ENCODE measurements at regions not wholly inside any gene's neighbourhood (a gene's known extent, or its start where the extent isn't known, plus 50 kb on each side); places are given as distances from the start of the nearest gene placed in this dataset.

DNA sequence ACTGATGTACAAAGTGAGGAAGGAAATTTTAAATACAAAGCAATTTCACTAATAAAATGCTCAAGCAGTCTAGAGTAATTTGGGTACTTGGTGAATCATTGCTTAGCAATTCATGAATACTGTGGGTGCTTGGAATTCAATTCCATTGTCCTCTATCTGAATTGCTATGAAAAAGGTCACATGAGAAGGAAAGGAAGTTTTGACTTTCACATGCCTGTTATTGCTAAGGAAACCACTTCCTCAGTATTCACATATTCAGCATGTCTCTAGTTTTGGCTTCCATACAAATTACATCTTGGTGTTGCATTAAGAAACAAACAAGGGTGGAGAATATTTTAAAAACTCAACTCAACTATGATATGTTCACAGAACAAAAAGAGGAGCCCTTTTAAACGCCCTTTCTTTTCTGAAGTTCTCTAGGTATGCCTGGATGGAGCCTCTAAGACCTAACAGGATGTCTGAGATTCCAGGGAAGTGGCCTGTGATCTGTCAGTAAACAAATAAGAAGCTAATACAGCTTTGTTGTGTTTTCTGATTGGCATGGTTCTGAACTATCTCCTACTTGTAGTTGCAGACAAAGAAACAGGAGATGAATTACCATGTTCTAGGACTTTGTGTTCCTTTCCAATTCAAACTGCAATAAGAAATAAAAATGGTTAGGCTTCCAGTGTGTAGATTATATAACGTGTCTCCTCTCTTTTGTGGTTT, 190.4 kb downstream of the OGFRL1 start:
- DNase-seq (ENCODE audit: low spot score) = no peak

DNA sequence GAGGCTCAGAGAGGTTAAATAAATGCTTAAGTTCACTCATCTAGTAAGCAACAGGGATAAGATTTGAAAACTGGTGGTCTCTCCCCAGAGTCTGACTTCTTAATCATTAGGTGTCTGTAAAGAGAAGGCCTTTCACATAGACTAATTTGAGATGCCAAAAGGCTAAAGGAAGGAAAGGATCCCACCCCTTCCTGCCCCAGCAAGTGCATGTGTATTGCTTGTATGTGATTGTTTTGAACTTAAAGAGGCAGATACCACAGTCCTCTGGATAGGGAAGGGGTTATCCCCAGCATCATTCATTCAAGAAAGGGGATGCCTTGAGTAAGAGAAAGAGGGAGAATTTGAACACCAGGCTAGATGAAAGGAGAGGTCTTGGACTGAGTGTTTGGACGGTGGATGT, 192.0 kb downstream of the OGFRL1 start:
- DNase-seq (ENCODE audit: low spot score) = no peak

DNA sequence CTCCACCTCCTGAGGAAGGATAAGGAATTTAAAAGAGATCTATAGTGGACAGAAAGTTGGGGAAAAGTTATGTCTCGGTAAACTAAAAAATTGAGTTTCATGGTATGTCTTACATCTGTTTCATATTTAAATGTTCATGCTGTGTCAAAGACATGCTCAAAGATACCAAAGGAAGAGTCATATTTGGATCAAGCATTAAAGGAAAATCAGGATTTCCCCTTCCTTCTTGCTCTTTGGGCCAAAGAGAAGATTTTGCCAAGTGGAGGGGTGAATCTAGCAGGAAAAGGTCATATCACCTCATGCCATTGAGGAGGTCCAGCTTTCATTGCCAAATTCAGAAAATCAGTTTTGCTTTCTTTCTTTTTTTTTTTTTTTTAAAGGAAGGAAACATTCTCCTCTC, 192.4 kb downstream of the OGFRL1 start:
- no peak for DNase-seq (ENCODE audit: low spot score)

DNA sequence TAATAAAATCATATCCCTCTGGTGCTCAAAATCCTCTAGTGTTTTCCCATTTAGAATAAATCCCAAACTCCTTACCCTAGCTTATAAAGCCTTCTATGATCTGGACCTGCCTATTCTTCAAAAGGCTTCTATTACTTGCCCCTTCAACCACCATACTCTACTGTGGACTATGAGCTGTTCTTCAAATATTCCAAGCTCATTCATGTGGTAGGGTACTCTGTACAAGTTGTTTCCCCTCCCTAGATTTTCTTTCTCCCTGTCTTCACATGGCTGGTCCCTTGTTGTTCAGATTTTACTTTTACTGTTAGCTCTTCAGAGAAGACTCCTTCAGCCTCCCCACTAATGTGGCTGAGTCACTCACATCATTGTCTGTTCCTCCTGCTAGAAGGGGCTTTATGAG, 193.2 kb downstream of the OGFRL1 start:
- no peak for DNase-seq (ENCODE audit: low spot score)

DNA sequence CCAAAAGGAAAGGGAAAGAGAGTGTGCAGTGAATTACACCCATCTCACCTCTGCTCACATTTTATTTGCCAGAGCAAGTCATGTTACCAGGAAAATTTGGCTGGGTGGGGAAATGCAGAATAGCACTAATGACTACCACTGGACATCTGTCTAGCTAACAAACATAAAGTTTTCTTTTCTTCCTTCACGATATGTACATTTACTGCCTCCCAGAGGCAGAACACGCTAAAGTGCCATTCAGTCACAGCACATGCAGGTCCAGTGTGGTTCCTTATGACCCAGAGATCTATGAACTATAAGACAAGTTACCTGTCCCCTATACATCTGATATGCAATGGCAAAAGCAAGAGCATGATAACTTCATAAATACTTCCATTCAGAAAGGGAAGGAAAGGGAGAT, 194.1 kb downstream of the OGFRL1 start:
- DNase-seq (ENCODE audit: low spot score) = no peak

DNA sequence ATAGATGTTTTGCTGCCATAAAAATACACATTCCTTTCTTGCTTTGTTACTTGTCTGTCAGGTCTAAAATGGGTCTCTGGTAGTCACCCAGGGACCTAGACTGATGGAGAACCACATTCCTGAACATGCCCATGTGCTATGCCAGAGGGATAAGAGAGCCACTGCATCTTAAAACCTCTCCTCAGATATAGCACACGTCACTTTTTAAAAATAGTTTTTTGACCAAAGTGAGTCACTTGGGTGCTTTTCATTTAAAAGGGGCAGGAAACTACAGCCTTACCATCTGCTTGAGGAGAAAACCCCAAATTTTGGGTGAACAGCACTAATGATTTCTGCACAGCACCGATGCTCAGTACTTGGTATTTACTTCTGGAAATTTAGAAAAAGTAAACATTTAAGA, 197.8 kb downstream of the OGFRL1 start:
- no peak for DNase-seq (ENCODE audit: low spot score)

DNA sequence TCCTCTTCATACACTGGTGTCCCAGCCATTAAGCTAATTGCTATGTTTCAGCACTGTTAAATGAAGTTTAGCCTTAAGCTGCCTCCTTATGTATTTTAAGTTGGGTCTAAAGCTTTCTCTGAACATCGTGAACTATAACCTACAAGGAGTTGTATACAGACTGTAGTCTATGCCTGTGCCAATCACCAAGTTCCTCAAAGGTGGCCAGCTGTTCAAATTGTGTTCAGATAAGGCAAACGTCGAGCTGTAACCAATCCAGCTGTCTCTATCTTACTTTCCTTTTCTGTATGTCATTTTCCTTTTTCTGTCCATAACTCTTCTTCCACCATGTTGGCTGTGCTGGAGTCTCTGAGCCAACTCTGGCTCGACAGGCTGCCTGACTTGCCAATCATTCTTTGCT, 199.6 kb downstream of the OGFRL1 start:
- no peak for DNase-seq (ENCODE audit: low spot score)

DNA sequence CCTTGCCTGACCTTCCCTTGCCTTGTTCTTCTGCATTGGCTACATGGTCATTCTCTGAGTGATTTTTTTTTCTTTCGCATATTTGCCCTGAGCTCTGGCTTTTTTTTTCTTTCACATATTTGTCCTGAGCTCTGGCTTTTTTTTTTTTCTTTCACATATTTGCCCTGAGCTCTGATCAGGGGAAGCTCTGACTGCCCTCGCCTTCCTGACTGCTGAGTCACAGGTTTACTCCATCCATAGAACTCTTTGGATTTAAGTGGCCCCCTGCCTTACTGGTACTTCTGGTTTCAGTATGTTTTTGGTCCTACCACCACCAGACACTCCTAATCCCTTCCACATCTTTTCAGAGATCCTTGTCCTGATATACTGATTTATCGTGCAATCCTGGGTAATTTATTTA, 201.1 kb downstream of the OGFRL1 start:
- no peak for DNase-seq (ENCODE audit: low spot score)

DNA sequence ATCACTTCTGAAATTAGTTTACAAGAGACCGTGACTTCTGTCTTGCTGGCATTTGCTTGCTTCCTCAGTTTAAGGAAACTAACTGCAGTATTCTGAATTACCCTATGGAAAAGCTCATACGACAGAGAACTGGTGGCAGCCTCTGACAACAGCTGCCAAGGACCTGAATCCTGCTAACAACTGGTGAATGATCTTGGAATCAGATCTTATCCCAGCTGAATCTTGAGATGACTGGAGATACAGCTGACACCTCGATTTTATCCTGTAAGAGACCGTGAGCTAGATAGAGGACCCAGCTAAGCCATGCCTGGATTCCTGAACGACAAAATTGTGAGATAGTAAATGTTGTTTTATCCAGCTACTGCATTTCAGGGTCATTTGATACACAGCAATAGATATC, 202.3 kb downstream of the OGFRL1 start:
- DNase-seq (ENCODE audit: low spot score) = no peak

DNA sequence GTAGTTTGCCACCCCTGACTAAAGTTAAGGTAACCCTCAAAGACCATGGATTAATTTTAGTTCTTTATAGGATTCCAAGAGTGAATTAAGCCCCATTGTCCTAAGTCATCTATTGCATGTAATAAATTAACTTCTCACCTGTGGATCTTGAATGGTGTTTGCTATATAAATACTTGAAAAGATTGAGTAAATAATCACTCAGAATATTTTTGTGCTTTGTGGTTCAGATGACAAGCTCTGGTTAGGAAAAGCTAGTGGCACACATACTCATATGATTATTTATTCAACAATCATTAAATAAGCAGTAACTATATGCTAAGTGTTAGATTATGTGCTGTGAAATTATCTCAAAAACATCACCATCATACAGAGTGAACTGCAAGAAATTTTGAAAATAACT, 203.2 kb downstream of the OGFRL1 start:
- no peak for DNase-seq (ENCODE audit: low spot score)

DNA sequence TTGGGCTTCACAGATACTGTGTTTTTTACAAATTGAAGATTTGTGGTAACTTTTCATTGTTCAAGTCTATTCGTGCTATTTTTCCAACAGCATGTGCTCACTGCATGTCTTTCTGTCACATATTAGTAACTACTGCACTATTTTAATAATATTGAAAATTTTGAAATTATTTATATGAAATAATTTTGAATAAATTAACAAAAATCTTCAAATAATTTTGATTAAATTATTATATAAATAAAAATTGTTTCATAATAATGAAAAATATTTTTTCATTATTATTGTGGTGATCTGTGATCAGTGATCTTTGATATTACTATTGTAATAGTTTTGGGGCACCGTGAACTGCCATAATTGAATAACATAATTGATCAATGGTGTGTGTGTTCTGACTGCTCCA, 204.1 kb downstream of the OGFRL1 start:
- no peak for DNase-seq (ENCODE audit: low spot score)

DNA sequence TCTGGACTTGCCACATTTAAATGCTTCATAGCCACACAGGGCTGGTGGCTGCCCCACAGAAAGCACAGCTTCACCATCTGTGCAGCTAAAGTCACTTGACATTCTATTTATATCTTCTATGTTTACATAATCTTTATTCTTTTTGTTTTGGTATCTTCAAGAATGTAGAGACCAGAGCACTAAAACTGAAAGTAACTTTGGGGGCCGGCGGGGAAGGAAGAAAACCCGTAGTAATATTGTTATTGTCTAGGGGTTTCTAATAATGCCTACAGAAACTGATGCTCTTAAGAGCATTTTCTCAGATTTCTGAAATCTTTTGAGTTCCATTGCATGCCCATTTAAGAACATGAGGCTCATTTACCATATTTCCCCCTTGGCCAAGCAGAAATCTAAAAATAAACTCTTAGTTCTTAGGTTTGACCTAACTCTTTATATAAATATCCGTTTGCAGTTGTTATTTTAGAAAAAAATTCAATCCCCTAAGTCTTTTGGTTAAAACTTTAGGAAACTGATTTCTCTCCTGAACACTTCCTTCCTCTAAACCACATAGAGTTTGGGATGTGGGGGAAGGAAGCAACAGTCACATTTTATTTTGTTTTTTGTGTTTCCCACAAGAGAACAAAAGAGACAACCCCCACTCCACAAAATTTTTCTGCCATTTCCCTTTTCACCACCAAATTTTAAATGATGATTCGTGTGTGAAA, 207.6 kb downstream of the OGFRL1 start:
- DNase-seq (ENCODE audit: low spot score) = no peak

DNA sequence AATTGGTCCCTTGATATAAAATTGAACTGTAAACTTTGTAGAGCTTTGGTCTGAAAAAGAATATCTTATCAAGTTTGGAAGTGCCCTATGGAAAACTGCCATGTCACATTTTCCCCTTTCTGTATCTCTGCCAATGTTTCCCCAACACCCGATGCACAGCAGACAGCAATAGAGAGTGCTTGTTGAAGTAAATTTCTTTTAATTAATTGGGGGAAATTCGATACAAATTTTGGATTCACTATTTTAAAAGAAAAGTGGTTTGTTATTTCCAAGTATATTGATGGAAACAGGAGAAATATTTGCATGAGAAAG, 208.1 kb downstream of the OGFRL1 start:
- no peak for DNase-seq (ENCODE audit: low spot score)

DNA sequence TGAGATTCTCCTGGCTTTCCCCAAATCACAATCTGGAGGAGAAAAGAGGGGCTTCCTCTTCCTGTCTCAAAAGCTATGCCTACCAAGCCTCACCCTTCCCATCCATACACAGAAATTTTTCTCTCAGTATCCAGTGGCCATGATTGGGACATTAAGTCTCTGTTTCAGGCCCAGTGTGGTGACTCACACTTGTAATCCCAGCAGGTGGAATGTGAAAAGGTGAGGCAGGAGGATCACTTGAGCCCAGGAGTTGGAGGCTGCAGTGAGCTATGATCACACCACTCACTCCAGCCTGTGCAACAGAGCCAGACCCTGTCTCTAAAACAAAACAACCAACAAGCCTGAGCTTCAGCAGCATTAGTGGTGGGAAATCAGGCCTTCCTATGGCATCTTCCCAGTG, 210.0 kb downstream of the OGFRL1 start:
- no peak for DNase-seq (ENCODE audit: low spot score)

DNA sequence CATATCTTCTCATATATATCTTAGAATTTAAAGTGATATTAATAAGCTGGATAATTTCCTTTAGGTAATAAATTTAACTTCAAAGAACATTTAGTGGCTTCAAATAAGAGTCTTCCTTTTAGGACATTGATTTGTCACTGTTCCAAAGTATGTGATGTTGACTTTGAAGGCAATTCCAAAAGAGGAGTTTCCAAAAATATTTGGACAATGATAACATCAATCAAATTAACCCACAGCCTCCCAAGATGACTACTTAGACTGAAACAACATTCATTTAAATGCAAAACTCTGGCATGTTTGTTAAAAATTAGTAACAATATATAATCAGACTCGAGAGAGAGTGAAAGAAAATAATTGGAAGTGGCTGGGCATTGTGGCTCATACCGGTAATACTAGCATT, 211.1 kb downstream of the OGFRL1 start:
- DNase-seq (ENCODE audit: low spot score) = no peak

DNA sequence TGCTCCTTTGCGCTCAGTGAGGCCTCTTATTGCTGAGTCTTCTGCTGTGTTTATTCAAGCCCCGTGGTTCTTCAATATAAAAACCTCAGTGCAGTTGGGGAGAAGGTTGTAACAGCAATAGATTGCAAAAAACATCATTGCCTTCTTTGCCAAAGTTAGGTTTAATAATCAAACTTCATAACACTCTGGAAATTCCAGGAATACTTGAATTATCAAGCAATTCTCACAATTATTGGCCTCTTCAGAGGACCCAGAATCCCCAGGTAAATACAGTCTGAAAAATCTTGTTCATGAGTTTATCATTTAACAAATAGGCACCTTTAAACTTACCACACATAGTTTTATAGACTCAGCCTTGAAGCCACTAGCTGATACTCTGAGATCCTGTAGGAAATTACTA, 213.6 kb downstream of the OGFRL1 start:
- no peak for DNase-seq (ENCODE audit: low spot score)

DNA sequence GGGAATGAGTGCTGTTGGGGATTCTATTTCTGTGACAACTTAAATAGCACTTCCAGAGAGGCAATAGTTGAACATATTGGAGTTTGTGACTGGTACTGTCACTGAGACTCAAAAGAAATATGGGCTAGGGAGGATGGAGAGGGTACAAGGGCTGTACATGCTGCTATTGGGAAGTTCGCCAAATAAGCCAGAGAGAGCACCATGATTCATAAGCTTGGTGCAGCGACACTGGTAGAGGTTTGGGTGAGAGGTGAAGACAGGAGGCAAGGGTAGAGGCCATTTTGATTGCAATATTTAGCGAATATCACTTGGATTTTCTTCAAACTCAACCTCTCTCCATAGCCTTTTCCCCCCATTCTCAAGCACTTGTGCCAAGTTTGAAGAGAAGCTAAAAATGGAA, 214.3 kb downstream of the OGFRL1 start:
- no peak for DNase-seq (ENCODE audit: low spot score)

DNA sequence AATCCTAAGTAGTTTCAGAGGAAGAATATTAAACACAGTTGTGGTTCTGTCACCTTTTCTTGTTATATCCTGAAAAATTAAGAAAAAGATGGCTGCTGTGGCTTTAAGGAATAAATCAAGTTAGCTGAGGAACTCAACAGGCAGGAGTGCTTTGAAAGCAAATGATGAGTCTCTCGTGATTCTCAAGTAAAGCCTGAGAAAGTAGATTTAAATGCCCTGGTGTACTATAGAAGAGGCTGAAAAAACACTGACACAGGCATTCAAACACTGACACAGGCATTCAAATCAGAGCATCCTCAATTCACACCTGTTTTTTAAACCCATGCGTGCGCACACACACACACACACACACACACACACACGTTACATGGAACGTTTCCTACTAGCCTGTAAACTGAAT, 218.6 kb downstream of the OGFRL1 start:
- DNase-seq (ENCODE audit: low spot score) = no peak

DNA sequence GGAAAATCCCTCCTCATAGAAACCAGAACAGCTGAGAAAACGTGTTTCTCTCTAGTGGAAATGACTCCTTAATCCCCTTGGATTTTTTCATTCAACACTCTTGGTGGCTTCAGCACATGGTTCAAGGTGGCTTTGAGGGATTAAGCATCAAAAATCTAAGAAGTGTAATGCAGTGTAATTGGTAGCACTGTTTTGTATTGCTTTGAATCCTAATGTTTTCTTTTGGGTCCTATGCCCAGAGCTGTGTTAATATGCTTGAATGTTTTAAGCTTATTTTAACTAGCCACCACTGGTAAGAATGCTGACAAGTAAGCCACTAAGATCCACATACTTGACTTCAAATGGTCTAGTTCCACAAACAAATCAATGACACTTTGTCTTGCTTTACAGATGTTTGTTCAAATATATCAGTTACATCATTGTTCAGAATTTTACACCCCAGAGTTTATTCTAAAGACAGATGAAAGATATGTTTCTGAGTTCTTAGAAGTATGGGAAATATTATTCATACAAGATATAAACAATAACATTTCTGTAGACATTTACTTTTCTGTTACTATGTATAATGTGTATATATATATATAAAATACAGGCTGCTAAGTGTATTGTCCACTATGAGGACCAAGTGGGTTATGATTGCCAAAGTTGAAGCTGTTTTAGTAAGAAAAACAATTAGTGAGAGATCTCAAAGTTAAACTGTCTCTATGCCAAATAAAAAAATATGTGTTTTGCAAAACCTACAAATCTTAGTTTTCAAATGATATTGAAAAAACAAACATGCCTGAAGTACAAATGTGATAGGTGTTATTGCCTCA, 220.8 kb downstream of the OGFRL1 start:
- DNase-seq (ENCODE audit: low spot score) = no peak

DNA sequence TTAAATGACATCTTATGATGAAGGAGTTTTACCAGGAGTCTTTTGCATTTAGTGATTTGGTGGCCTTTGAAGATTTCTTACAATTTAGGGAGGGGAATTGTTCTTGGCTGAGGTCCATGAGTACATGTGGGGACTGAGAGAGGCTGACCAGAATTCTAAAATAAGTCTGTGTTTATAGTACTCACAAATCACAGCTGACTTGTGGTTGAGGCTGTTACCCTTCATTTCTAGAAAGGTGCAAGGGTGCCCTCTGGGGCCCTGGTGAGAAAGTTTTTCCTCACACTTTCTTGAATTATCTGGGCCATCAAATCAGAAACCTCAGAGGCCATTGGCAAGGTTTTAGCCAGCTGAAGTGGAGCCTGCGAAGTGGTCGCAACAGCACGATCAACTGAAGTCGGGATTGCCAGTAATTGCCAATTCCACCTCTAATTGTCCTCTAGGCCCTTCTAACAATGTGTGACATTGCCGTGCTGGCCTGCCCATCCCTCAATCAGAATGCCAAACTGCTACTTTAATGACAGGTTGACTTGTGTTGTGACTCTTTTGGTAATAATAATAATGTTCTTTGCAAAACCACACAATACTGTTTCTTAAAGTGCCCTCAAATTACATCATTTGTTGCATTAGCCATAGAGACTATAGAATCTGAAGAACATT, 221.6 kb downstream of the OGFRL1 start:
- DNase-seq (ENCODE audit: low spot score) = no peak

DNA sequence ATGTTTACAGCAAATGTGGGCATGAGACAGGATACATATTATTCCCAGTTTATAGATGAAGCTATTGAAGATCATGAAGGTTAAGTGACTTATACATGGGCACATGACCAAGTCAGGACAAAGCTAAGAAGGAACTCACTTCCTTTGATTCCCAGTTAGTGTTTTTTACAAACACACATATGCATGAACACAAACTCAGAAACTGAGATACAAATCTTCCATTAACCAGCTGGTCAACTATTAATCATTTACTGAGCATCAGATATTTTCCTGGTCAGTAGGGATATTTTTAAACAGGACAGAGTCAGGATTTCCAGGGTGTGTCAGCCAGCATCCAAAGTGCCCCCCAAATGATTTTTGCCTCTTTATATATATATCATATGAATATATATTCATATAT, 222.2 kb downstream of the OGFRL1 start:
- no peak for DNase-seq (ENCODE audit: low spot score)

DNA sequence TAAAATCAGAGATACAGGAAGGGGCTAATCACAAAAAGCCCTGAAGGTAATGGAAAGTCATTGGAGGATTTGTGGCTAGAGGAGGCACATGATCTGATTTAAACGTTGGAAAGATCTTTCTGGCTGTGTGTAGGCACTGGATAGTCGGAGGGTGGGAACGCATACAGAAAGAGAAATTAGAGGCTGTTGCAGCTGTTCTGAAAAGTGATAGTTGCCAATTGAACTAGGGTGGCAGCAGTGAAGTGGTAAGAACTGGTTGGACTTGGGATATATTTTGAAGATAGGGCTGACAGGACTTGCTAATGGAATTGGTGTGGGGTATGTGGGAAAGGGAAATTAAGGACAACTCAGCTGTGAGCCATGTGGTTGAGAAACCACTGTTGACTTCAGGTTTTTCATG, 223.6 kb downstream of the OGFRL1 start:
- no peak for DNase-seq (ENCODE audit: low spot score)
